Astrocyte of the hippocampus (primary cell): ENCODE measurements at regions not wholly inside any gene's neighbourhood (a gene's known extent, or its start where the extent isn't known, plus 50 kb on each side); places are given as distances from the start of the nearest gene placed in this dataset.
A peak's percentile ranks its signal among the peaks of the same experiment; 100 is the strongest.
"Not testable (repeated sequence)": the region's sequence is repeated elsewhere in the genome, so short reads cannot be mapped to it uniquely, and the experiment has no call there.

Experiments
- DNase-seq: peaks from one replicate; pipeline ENCODE4 v3.0.0; 2011; ENCODE audit warnings: low read depth, low spot score

DNA sequence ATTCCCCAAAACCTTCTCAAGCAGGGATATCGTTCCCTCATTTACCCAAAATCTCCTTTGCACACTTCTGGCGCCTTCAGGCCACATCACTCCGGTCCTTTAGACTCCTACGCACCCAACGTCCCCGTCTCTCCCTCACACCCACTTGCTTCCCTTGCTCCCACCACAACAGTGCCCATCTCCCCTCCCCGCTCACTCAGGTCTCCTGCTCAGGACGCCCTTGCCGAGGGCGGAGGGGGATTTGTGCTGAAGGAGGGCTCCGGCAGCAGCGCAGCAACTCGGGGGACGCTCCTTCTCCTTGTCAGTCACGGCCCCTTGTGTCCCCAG lies 71.6 kb downstream of the PCMTD2 start:
- peak; percentile 4 for DNase-seq

DNA sequence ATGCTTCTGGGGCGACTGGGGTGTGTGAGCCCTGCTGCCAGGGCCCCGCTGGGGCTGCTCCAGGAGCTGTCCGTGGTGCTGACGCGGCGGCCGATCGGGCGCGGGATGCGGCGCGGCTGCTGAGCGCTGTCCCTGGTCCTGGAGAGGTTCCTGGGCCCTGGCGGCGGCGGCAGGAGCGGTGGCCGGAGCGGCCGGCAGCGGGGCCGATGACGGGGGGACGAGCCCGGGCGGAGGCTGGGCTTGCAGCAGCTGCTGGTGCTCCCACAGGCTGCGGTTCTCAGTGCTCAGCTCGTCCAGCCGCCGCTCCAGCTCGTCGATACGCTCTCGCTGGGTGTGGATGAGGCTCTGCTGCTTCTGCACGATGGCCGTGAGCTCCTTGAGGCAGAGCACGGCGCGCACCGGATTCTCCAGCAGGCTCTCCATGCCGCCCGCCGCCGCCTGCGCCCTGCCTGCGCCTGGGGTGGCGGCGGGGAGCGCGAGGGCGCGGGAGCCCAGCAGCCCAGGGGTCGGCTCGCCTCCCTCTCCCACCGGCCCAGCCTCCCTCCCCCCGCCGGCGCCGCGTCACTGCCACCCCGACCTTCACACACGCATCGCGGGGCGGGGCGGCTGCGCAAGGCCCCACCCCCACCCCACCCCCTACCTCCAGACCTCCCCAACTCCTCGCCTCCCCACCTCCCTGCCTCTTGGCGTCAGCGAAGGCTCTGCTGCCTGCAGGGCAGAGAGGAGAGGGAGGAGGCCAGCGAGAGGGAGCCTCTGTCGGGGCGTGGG lies 72.2 kb downstream of the PCMTD2 start:
- DNase-seq, result peak; percentile 69

DNA sequence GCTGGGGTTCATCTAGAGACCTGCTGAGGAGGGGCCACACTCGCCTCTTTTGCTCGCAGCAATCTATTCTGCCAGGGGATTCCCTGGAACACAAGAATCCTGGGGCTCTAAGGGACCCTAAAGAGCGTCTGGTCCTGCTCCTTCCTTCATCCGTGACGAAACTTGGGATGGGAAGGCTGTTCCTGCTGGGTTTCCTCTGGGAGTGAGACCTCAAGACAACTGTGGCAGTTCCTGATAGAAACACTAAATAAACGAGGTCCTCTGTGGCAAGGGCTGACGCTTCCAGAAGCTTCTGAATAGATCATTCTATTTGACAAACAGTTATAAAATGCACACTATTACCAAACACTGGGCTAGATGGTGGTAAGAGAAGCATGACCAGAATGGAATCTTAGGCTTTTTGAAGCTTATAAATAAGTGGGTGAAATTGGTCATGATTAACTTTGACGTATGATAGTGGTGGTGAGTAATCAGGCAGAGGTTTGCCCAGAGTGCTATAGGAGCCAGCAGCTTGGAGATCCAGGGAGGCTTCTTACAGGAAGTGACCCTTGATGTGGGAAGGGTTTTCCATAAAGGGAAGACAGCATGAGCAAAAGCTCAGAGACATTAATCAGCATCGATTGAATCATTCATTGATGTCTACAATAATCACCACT lies 73.2 kb downstream of the PCMTD2 start:
- not testable (repeated sequence) for DNase-seq

DNA sequence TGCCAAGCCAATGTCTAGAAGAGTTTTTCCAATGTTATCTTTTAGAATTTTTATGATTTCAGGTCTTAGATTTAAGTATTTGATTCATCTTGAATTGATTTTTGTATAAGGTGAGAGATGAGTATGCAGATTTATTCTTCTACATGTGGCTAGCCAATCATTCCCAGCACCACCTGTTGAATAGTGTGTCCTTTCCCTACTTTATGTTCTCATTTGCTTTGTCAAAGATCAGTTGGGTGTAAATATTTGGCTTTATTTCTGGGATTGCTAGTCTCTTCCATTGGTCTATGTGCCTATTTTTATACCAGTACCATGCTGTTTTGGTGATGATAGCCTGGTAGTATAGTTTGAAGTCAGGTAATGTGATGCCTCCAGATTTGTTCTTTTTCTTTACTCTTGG lies 77.1 kb downstream of the PCMTD2 start:
- not testable (repeated sequence) for DNase-seq
